Spinal cord (tissue), 9 donors: ENCODE measurements at regions not wholly inside any gene's neighbourhood (a gene's known extent, or its start where the extent isn't known, plus 50 kb on each side); places are given as distances from the start of the nearest gene placed in this dataset.

Experiments used
- DNase-seq, 6 donors: peaks; one replicate each; pipeline versions ENCODE4 v3.0.0 to v3.0.0-alpha.2; 2013 to 2015; ENCODE audit warnings: low spot score in 6 of 6, low read depth in 4 of 6
- H3K27ac ChIP-seq: one replicate; pipeline ENCODE4 v1.5.1; 2013; ENCODE audit warnings: low read depth, low read length, control low read depth
- H3K27me3 ChIP-seq: one replicate; pipeline ENCODE4 v1.6.1; 2013; ENCODE audit warnings: low read length; ENCODE audit not compliant: control insufficient read depth, insufficient read depth
- H3K36me3 ChIP-seq: one replicate; pipeline ENCODE4 v1.6.1; 2013; ENCODE audit warnings: low read length; ENCODE audit not compliant: control insufficient read depth, insufficient read depth
- H3K4me1 ChIP-seq: one replicate; pipeline ENCODE4 v1.6.1; 2013; ENCODE audit warnings: low read length; ENCODE audit not compliant: control insufficient read depth, insufficient read depth
- H3K4me3 ChIP-seq: one replicate; pipeline ENCODE4 v1.5.1; 2013; ENCODE audit warnings: low read depth, low read length, control low read depth
- H3K9me3 ChIP-seq: one replicate; pipeline ENCODE4 v1.6.1; 2013; ENCODE audit warnings: low read length; ENCODE audit not compliant: control insufficient read depth, insufficient read depth
- WGBS: methylation state at CpG from one replicate; pipeline ENCODE4 v1.1.5; 2013; ENCODE audit warnings: missing lambda C conversion rate; ENCODE audit not compliant: insufficient coverage; 5-methylcytosine and 5-hydroxymethylcytosine counted together
- donor health status: healthy.

- no peak overlapping the region for H3K27ac ChIP-seq
- no CpG with 5 or more reads among the region's 1 CpG for WGBS
- no peaks in the 10 kb centered on the region for H3K4me1 ChIP-seq
- no peak overlapping the region for H3K4me3 ChIP-seq
- H3K36me3 ChIP-seq, result no peaks in the 10 kb centered on the region
- no peaks in the 10 kb centered on the region for H3K9me3 ChIP-seq
- no peak for DNase-seq
- H3K27me3 ChIP-seq, result no peaks in the 10 kb centered on the region
These were observed 102.0 kb upstream of the PDE5A start for GRCh38 chr4:119730671-119730950.

- Histone ChIP-seq H3K9me3 (no peaks in the 10 kb centered on the region), H3K27ac (no peak overlapping the region)
These were observed 101.4 kb upstream of the PDE5A start for GRCh38 chr4:119729835-119730670.

GRCh38 chr4:119728692-119729593, 100.3 kb upstream of the PDE5A start:
- H3K27ac ChIP-seq, result no peak overlapping the region
- WGBS, result no CpG with 5 or more reads among the region's 2 CpGs
- no peaks in the 10 kb centered on the region for H3K27me3 ChIP-seq
- H3K36me3 ChIP-seq, result no peaks in the 10 kb centered on the region
- DNase-seq, result no peak
- no peak overlapping the region for H3K4me3 ChIP-seq
- H3K9me3 ChIP-seq, result no peaks in the 10 kb centered on the region
- H3K4me1 ChIP-seq, result no peaks in the 10 kb centered on the region

More at GRCh38 chr4:119729835-119730670, 101.4 kb upstream of the PDE5A start:
- no CpG with 5 or more reads among the region's 6 CpGs for WGBS
- H3K27me3 ChIP-seq, result no peaks in the 10 kb centered on the region
- DNase-seq, result no peak
- no peaks in the 10 kb centered on the region for H3K4me1 ChIP-seq
- H3K36me3 ChIP-seq, result no peaks in the 10 kb centered on the region
- no peak overlapping the region for H3K4me3 ChIP-seq

GRCh38 chr4:119728185-119728584, 99.6 kb upstream of the PDE5A start:
- Histone ChIP-seq H3K36me3 (no peaks in the 10 kb centered on the region), H3K9me3 (no peaks in the 10 kb centered on the region), H3K4me3 (no peak overlapping the region), H3K4me1 (no peaks in the 10 kb centered on the region), H3K27ac (no peak overlapping the region), H3K27me3 (no peaks in the 10 kb centered on the region)
- no CpG with 5 or more reads among the region's 1 CpG for WGBS
- DNase-seq, result no peak

- no peak for DNase-seq
- H3K9me3 ChIP-seq, result no peaks in the 10 kb centered on the region
- H3K4me1 ChIP-seq, result no peaks in the 10 kb centered on the region
- H3K27me3 ChIP-seq, result no peaks in the 10 kb centered on the region
- no peak overlapping the region for H3K27ac ChIP-seq
- H3K36me3 ChIP-seq, result no peaks in the 10 kb centered on the region
- WGBS, result no CpG with 5 or more reads among the region's 1 CpG
- no peak overlapping the region for H3K4me3 ChIP-seq
These were observed 97.9 kb upstream of the PDE5A start for GRCh38 chr4:119726505-119726904.

GRCh38 chr4:119725688-119726330, 97.2 kb upstream of the PDE5A start:
- H3K4me3 ChIP-seq, result no peak overlapping the region
- H3K9me3 ChIP-seq, result no peaks in the 10 kb centered on the region
- H3K27ac ChIP-seq, result no peak overlapping the region
- DNase-seq, result no peak
- H3K27me3 ChIP-seq, result no peaks in the 10 kb centered on the region
- no peaks in the 10 kb centered on the region for H3K4me1 ChIP-seq
- no peaks in the 10 kb centered on the region for H3K36me3 ChIP-seq
- 57% methylated on average over 1 of the region's 3 CpGs for WGBS

- no peak overlapping the region for H3K27ac ChIP-seq
- no peak overlapping the region for H3K4me3 ChIP-seq
- H3K36me3 ChIP-seq, result no peaks in the 10 kb centered on the region
- H3K27me3 ChIP-seq, result no peaks in the 10 kb centered on the region
- no peaks in the 10 kb centered on the region for H3K4me1 ChIP-seq
- H3K9me3 ChIP-seq, result no peaks in the 10 kb centered on the region
- no peak for DNase-seq
- 87% methylated on average over 4 of the region's 6 CpGs for WGBS
These were observed 96.4 kb upstream of the PDE5A start for GRCh38 chr4:119725011-119725410.

- no peak overlapping the region for H3K27ac ChIP-seq
- no peak for DNase-seq
- H3K9me3 ChIP-seq, result no peaks in the 10 kb centered on the region
- WGBS, result no CpG with 5 or more reads among the region's 1 CpG
- H3K4me3 ChIP-seq, result no peak overlapping the region
- no peaks in the 10 kb centered on the region for H3K36me3 ChIP-seq
- H3K27me3 ChIP-seq, result no peaks in the 10 kb centered on the region
- no peaks in the 10 kb centered on the region for H3K4me1 ChIP-seq
These were observed 94.1 kb upstream of the PDE5A start for GRCh38 chr4:119722670-119723069.

GRCh38 chr4:119721878-119722277, 93.3 kb upstream of the PDE5A start:
- Histone ChIP-seq H3K36me3 (no peaks in the 10 kb centered on the region), H3K27ac (no peak overlapping the region), H3K9me3 (no peaks in the 10 kb centered on the region), H3K27me3 (no peaks in the 10 kb centered on the region), H3K4me1 (no peaks in the 10 kb centered on the region), H3K4me3 (no peak overlapping the region)
- no peak for DNase-seq
- WGBS, result no CpG with 5 or more reads among the region's 1 CpG
